Right lobe of liver (tissue), 4 donors: ENCODE measurements at regions not wholly inside any gene's neighbourhood (a gene's known extent, or its start where the extent isn't known, plus 50 kb on each side); places are given as distances from the start of the nearest gene placed in this dataset.

Experiments
- POLR2A ChIP-seq: fragments of 450-650 bp; IDR thresholded peaks from one replicate; pipeline ENCODE4 v1.6.1; 2017; ENCODE audit warnings: antibody characterized with exemption, mild to moderate bottlenecking
- TF ChIP-seq, protein P1 (sequence below), 4 donors: fragments of 200-600 bp in 3 of 4; fragments of 450-650 bp in 1 of 4; IDR thresholded peaks; one replicate each; pipeline versions ENCODE4 v1.5.1 to v1.8.0; 2016 to 2022; ENCODE audit warnings: antibody characterized with exemption in 4 of 4, mild to moderate bottlenecking in 2 of 4
- donor health status: DM: no; HTN: no; CAD: no.
- donor health status: DM: no; HTN: no; CAD: no.
- donor health status: DM: no; HTN: yes; CAD: no.

DNA sequence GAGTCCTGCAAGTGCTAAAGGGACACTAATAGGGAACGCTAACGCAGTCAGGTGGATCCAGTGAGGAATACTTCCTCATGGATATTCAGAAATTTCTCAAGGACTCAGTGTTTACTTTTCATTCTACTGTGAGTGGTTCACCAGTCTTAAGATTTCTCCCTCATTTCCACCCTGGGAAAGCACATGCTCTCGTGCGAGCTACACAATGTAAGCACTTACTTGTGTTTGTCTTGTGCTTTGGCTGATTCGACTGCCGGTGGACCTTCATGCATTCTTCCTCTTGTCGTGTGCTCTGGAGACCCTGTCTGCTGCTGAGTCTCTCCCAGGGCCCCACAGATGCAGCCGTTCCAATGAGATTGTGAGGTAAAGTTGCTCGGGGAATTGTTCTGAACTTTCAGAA lies 180.1 kb downstream of the NUFIP1 start:
- TF ChIP-seq, protein P1, sequence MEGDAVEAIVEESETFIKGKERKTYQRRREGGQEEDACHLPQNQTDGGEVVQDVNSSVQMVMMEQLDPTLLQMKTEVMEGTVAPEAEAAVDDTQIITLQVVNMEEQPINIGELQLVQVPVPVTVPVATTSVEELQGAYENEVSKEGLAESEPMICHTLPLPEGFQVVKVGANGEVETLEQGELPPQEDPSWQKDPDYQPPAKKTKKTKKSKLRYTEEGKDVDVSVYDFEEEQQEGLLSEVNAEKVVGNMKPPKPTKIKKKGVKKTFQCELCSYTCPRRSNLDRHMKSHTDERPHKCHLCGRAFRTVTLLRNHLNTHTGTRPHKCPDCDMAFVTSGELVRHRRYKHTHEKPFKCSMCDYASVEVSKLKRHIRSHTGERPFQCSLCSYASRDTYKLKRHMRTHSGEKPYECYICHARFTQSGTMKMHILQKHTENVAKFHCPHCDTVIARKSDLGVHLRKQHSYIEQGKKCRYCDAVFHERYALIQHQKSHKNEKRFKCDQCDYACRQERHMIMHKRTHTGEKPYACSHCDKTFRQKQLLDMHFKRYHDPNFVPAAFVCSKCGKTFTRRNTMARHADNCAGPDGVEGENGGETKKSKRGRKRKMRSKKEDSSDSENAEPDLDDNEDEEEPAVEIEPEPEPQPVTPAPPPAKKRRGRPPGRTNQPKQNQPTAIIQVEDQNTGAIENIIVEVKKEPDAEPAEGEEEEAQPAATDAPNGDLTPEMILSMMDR (IDR thresholded peaks at IDR 0.05): no peak
- no peak for TF ChIP-seq POLR2A
